Prostate gland (tissue), 2 donors: ENCODE measurements at regions not wholly inside any gene's neighbourhood (a gene's known extent, or its start where the extent isn't known, plus 50 kb on each side); places are given as distances from the start of the nearest gene placed in this dataset.

Experiments used
- small RNA-seq, 2 donors: library from RNA; depleted of rRNA; stranded (forward); fragments of <200 nt; gene quantifications; one replicate each; pipeline ENCODE3, GENCODE V24; 2016

Small RNAs in the stretch of these regions (small RNA-seq; reads per million reads assigned to genes)
- gene AL133270.1 = 0 reads per million in 2 donors
- 0 reads per million in 2 donors for gene RNU6-1060P
- 0 reads per million in 2 donors for gene SPTLC1P2
